Amniotic stem cell (primary cell): ENCODE measurements at regions not wholly inside any gene's neighbourhood (a gene's known extent, or its start where the extent isn't known, plus 50 kb on each side); places are given as distances from the start of the nearest gene placed in this dataset.

Experiments used
- DNase-seq: peaks from one replicate; lab custom pipeline; 2025; lab: John Stamatoyannopoulos, UW

- no peak for DNase-seq
Observed at GRCh38 chr3:71879089-71879488, 94.1 kb upstream of the PROK2 start.

- no peak for DNase-seq
Observed at GRCh38 chr3:71876135-71877105, 91.5 kb upstream of the PROK2 start.

- DNase-seq, result peak; percentile 29
Observed at GRCh38 chr3:71875461-71875947, 90.6 kb upstream of the PROK2 start.

- no peak for DNase-seq
Observed at GRCh38 chr3:71874618-71875017, 89.7 kb upstream of the PROK2 start.

- DNase-seq, result no peak
Observed at GRCh38 chr3:71873093-71873611, 88.2 kb upstream of the PROK2 start.

- DNase-seq, result no peak
Observed at GRCh38 chr3:71872256-71872655, 87.3 kb upstream of the PROK2 start.

GRCh38 chr3:71870966-71871512, 86.1 kb upstream of the PROK2 start:
- no peak for DNase-seq

- no peak for DNase-seq
Observed at GRCh38 chr3:71868876-71869275, 83.9 kb upstream of the PROK2 start.

- no peak for DNase-seq
Observed at GRCh38 chr3:71865727-71866126, 80.8 kb upstream of the PROK2 start.

- no peak for DNase-seq
Observed at GRCh38 chr3:71863563-71864190, 78.7 kb upstream of the PROK2 start.

GRCh38 chr3:71862371-71863140, 77.6 kb upstream of the PROK2 start:
- DNase-seq, result no peak

GRCh38 chr3:71859123-71859519, 74.2 kb upstream of the PROK2 start:
- no peak for DNase-seq

- no peak for DNase-seq
Observed at GRCh38 chr3:71858503-71859122, 73.7 kb upstream of the PROK2 start.

- DNase-seq, result no peak
Observed at GRCh38 chr3:71857956-71858355, 73.0 kb upstream of the PROK2 start.

GRCh38 chr3:71854706-71855105, 69.8 kb upstream of the PROK2 start:
- no peak for DNase-seq

- no peak for DNase-seq
Observed at GRCh38 chr3:71854096-71854495, 69.1 kb upstream of the PROK2 start.

GRCh38 chr3:71851878-71852277, 66.9 kb upstream of the PROK2 start:
- DNase-seq, result no peak

- DNase-seq, result no peak
Observed at GRCh38 chr3:71850654-71851053, 65.7 kb upstream of the PROK2 start.

GRCh38 chr3:71849681-71850080, 64.7 kb upstream of the PROK2 start:
- no peak for DNase-seq

GRCh38 chr3:71847794-71848193, 62.8 kb upstream of the PROK2 start:
- no peak for DNase-seq

- DNase-seq, result no peak
Observed at GRCh38 chr3:71846185-71846584, 61.2 kb upstream of the PROK2 start.
